Sigmoid colon (tissue), 3 donors: ENCODE measurements at regions not wholly inside any gene's neighbourhood (a gene's known extent, or its start where the extent isn't known, plus 50 kb on each side); places are given as distances from the start of the nearest gene placed in this dataset.

Experiments
- POLR2A ChIP-seq, 2 donors: fragments of 450-650 bp; IDR thresholded peaks; one replicate each; pipeline ENCODE4 v1.6.1; 2016; ENCODE audit warnings: antibody characterized with exemption in 2 of 2, mild to moderate bottlenecking in 2 of 2, moderate library complexity in 2 of 2
- TF ChIP-seq, protein P1 (sequence below), 4 experiments: fragments of 450-650 bp in 3 of 4; fragments of 200-600 bp in 1 of 4; IDR thresholded peaks; one replicate each; pipeline ENCODE4 v1.5.1; 2016 to 2019; ENCODE audit warnings: antibody characterized with exemption in 4 of 4, mild to moderate bottlenecking in 3 of 4, moderate library complexity in 2 of 4

DNA sequence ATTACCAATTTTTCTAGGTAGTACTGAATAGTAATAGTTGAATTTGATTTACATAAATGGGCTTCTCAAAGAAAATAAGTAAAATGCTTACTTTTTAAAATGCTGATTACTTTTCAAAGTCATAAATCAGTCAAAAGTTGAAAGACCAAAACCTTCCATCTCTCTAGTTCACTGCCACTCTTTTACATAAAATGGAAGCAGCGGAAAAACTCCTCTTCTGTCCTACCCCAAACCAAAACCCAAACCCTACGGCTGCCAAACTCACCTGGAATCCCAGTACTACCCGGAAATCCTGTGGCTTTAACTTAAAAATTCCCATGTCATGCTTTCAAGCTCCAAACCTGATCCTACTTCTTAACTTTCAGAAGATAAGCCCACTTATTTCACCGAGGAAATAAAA is 81.2 kb upstream of the MAPRE2 start:
- TF ChIP-seq, protein P1, sequence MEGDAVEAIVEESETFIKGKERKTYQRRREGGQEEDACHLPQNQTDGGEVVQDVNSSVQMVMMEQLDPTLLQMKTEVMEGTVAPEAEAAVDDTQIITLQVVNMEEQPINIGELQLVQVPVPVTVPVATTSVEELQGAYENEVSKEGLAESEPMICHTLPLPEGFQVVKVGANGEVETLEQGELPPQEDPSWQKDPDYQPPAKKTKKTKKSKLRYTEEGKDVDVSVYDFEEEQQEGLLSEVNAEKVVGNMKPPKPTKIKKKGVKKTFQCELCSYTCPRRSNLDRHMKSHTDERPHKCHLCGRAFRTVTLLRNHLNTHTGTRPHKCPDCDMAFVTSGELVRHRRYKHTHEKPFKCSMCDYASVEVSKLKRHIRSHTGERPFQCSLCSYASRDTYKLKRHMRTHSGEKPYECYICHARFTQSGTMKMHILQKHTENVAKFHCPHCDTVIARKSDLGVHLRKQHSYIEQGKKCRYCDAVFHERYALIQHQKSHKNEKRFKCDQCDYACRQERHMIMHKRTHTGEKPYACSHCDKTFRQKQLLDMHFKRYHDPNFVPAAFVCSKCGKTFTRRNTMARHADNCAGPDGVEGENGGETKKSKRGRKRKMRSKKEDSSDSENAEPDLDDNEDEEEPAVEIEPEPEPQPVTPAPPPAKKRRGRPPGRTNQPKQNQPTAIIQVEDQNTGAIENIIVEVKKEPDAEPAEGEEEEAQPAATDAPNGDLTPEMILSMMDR (IDR thresholded peaks at IDR 0.05), result no peak
- TF ChIP-seq POLR2A (IDR thresholded peaks at IDR 0.05), result no peak
